Fibroblast of lung (primary cell): ENCODE measurements at regions not wholly inside any gene's neighbourhood (a gene's known extent, or its start where the extent isn't known, plus 50 kb on each side); places are given as distances from the start of the nearest gene placed in this dataset.

Experiments
- EZH2 ChIP-seq: IDR thresholded peaks from 2 replicates; pipeline ENCODE4 v1.5.1; 2012; ENCODE audit warnings: low read length, control low read depth, mild to moderate bottlenecking; ENCODE audit errors: missing control alignments
- TF ChIP-seq, protein P1 (sequence below), 2 donors: IDR thresholded peaks in 1 of 2; conservative IDR thresholded peaks in 1 of 2; 1 replicate in 1 of 2; 2 replicates in 1 of 2; pipeline ENCODE4 v1.5.1; 2011 to 2012; ENCODE audit warnings: low read length in 2 of 2, control low read depth in 1 of 2, inconsistent platforms in 1 of 2, low read depth in 1 of 2, mild to moderate bottlenecking in 1 of 2

DNA sequence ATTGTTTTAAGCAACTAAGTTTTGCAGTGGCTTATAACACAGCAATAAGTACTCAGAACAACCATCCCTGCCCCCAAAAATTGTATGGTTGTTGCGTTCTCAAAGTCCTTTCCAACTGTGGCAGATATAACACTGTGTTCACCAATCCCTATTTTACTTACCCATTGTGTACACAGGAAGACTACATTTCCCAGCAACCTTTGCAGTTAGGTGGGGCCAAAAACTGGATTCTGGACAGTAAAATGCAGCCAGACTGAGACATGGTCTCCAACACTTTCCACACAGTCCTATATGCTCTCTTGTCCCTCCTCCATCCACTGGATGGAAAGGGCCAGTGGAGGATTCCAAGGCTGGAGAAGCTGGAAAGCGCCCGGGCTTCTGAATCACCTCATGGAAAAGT, 523.6 kb downstream of the BCOR start:
- TF ChIP-seq, protein P1, sequence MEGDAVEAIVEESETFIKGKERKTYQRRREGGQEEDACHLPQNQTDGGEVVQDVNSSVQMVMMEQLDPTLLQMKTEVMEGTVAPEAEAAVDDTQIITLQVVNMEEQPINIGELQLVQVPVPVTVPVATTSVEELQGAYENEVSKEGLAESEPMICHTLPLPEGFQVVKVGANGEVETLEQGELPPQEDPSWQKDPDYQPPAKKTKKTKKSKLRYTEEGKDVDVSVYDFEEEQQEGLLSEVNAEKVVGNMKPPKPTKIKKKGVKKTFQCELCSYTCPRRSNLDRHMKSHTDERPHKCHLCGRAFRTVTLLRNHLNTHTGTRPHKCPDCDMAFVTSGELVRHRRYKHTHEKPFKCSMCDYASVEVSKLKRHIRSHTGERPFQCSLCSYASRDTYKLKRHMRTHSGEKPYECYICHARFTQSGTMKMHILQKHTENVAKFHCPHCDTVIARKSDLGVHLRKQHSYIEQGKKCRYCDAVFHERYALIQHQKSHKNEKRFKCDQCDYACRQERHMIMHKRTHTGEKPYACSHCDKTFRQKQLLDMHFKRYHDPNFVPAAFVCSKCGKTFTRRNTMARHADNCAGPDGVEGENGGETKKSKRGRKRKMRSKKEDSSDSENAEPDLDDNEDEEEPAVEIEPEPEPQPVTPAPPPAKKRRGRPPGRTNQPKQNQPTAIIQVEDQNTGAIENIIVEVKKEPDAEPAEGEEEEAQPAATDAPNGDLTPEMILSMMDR (conservative IDR thresholded peaks at IDR 0.05 in 1 of 2, IDR thresholded peaks at IDR 0.05 in 1 of 2; ENCODE audit: low read depth in 1 of 2, low read length in 2 of 2): no peak
- no peak for TF ChIP-seq EZH2
